Thyroid gland (tissue), 4 donors: ENCODE measurements at regions not wholly inside any gene's neighbourhood (a gene's known extent, or its start where the extent isn't known, plus 50 kb on each side); places are given as distances from the start of the nearest gene placed in this dataset.

ENCODE experiments used
- DNase-seq, 2 donors: peaks; one replicate each; pipeline ENCODE4 v3.0.0-alpha.2; 2019
- H3K27ac ChIP-seq, 3 donors: fragments of 200-600 bp; sonication (generic); 1 replicate in 2 of 3; 2 replicates in 1 of 3; pipeline ENCODE4 v1.5.1; 2016 to 2019; ENCODE audit warnings: mild to moderate bottlenecking in 1 of 3, moderate library complexity in 1 of 3
- H3K27me3 ChIP-seq: fragments of 200-600 bp; sonication (generic); one replicate; pipeline ENCODE4 v1.5.1; 2019
- H3K36me3 ChIP-seq, 2 donors: fragments of 200-600 bp; sonication (generic); one replicate each; pipeline ENCODE4 v1.5.1; 2016 to 2019
- H3K4me1 ChIP-seq, 2 donors: fragments of 200-600 bp; sonication (generic); one replicate each; pipeline ENCODE4 v1.5.1; 2017 to 2019
- H3K4me3 ChIP-seq, 3 donors: fragments of 200-600 bp; sonication (generic); replicated peaks in 1 of 3; 1 replicate in 2 of 3; 2 replicates in 1 of 3; pipeline ENCODE4 v1.5.1; 2016; ENCODE audit warnings: mild to moderate bottlenecking in 1 of 3
- H3K9me3 ChIP-seq: fragments of 200-600 bp; sonication (generic); one replicate; pipeline ENCODE4 v1.5.1; 2017
- POLR2A ChIP-seq, 2 donors: fragments of 450-650 bp; IDR thresholded peaks; one replicate each; pipeline ENCODE4 v1.6.1; 2017; ENCODE audit warnings: antibody characterized with exemption in 2 of 2, mild to moderate bottlenecking in 2 of 2, moderate library complexity in 1 of 2
- WGBS, 2 donors: methylation state at CpG; one replicate each; pipeline ENCODE4 v1.1.5; 2017; 5-methylcytosine and 5-hydroxymethylcytosine counted together
- intact Hi-C: fragments of 100-400 bp; cut with DNase I; formaldehyde crosslinking; loops from one replicate; pipeline ENCODE4 v1.15.1; 2023
- TF ChIP-seq, protein P1 (sequence below), 6 experiments: fragments of 200-600 bp in 3 of 6; fragments of 450-650 bp in 3 of 6; sonication (generic) in 3 of 6; IDR thresholded peaks; one replicate each; pipeline ENCODE4 v1.5.1; 2016 to 2019; ENCODE audit warnings: antibody characterized with exemption in 6 of 6, mild to moderate bottlenecking in 2 of 6, inconsistent platforms in 1 of 6, moderate library complexity in 1 of 6

GRCh38 chr13:50352720-50353480, 337.7 kb downstream of the KCNRG start:
- Histone ChIP-seq H3K36me3 (no peaks in the 10 kb centered on the region), H3K9me3 (no peaks in the 10 kb centered on the region), H3K27me3 (no peaks in the 10 kb centered on the region), H3K4me1 (peaks cover 23 to 29% of the 10 kb centered on the region in 2 donors), H3K27ac (peak overlapping the region in 1 of 3 donors; percentile 33), H3K4me3 (no peak overlapping the region)
- TF ChIP-seq, protein P1, sequence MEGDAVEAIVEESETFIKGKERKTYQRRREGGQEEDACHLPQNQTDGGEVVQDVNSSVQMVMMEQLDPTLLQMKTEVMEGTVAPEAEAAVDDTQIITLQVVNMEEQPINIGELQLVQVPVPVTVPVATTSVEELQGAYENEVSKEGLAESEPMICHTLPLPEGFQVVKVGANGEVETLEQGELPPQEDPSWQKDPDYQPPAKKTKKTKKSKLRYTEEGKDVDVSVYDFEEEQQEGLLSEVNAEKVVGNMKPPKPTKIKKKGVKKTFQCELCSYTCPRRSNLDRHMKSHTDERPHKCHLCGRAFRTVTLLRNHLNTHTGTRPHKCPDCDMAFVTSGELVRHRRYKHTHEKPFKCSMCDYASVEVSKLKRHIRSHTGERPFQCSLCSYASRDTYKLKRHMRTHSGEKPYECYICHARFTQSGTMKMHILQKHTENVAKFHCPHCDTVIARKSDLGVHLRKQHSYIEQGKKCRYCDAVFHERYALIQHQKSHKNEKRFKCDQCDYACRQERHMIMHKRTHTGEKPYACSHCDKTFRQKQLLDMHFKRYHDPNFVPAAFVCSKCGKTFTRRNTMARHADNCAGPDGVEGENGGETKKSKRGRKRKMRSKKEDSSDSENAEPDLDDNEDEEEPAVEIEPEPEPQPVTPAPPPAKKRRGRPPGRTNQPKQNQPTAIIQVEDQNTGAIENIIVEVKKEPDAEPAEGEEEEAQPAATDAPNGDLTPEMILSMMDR (IDR thresholded peaks at IDR 0.05) = no peak
- no peak for TF ChIP-seq POLR2A (IDR thresholded peaks at IDR 0.05)
- no peak for DNase-seq
- intact Hi-C loops = no loop called here
- 91 to 97% methylated on average over 2 of the region's 2 CpGs for WGBS, 2 donors

- H3K4me1 ChIP-seq = peaks cover 31 to 38% of the 10 kb centered on the region in 2 donors
- peak; percentile 35 to 42 for DNase-seq
- H3K36me3 ChIP-seq = no peaks in the 10 kb centered on the region
- intact Hi-C loops = no loop called here
- H3K27me3 ChIP-seq = no peaks in the 10 kb centered on the region
- no peak overlapping the region for H3K4me3 ChIP-seq
- TF ChIP-seq, protein P1 (IDR thresholded peaks at IDR 0.05) = no peak
- TF ChIP-seq POLR2A (IDR thresholded peaks at IDR 0.05) = no peak
- WGBS, 2 donors = 58 to 70% methylated on average over 3 of the region's 3 CpGs
- H3K27ac ChIP-seq = peak overlapping the region in 2 of 3 donors; percentile 32 to 33
- no peaks in the 10 kb centered on the region for H3K9me3 ChIP-seq
These were observed 338.6 kb downstream of the KCNRG start for GRCh38 chr13:50353651-50354415.

DNA sequence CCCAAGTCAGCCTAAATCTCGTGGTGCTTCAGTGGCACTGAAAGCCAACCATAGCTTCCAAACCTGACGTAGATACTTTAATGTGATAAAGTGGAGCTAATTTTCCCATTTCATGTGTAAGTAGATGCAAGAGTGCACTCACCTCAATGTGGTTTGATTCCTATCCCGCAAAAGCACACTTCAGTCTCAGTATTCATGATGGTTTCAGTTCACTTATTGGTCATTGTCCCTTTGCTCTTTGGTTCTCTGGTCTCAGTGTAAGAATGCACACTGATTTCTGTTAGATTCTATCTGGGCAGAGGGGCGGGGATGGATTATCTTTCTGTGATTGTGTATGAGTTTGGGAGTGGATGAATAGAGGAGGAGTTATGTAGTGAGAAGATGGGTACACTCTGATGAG, 340.6 kb downstream of the KCNRG start:
- no peak for DNase-seq
- peaks cover 31 to 39% of the 10 kb centered on the region in 2 donors for H3K4me1 ChIP-seq
- no peaks in the 10 kb centered on the region for H3K36me3 ChIP-seq
- intact Hi-C loops = no loop called here
- no peak for TF ChIP-seq POLR2A (IDR thresholded peaks at IDR 0.05)
- TF ChIP-seq, protein P1 (IDR thresholded peaks at IDR 0.05) = no peak
- no peak overlapping the region for H3K4me3 ChIP-seq
- H3K27me3 ChIP-seq = no peaks in the 10 kb centered on the region
- WGBS, 2 donors = 92 to 93% methylated on average over 4 of the region's 4 CpGs
- H3K9me3 ChIP-seq = no peaks in the 10 kb centered on the region
- no peak overlapping the region for H3K27ac ChIP-seq

DNA sequence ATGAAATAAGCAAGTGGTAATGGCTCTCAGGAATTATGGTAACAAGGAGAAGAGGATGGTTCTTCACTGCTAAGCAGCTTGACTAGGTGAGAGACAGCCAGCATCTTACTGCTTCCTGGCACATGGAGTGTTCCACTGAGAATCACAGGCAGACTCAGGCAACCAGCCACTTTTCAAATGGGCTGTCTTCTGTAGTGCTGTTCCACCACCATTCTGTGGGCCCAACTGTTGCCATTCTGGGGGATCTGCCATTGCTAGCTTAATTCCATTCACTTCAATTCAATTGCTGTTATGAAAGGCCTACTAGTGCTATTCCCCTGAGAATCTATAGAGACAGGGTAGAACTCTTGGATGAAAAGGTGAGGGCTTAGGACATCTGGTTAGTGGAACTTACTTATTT, 341.9 kb downstream of the KCNRG start:
- intact Hi-C loops = no loop called here
- no peaks in the 10 kb centered on the region for H3K9me3 ChIP-seq
- no peak for DNase-seq
- H3K27me3 ChIP-seq = no peaks in the 10 kb centered on the region
- H3K27ac ChIP-seq = no peak overlapping the region
- H3K4me3 ChIP-seq = no peak overlapping the region
- no peaks in the 10 kb centered on the region for H3K36me3 ChIP-seq
- peaks cover 31 to 39% of the 10 kb centered on the region in 2 donors for H3K4me1 ChIP-seq
- TF ChIP-seq, protein P1 (IDR thresholded peaks at IDR 0.05) = no peak
- TF ChIP-seq POLR2A (IDR thresholded peaks at IDR 0.05) = no peak

DNA sequence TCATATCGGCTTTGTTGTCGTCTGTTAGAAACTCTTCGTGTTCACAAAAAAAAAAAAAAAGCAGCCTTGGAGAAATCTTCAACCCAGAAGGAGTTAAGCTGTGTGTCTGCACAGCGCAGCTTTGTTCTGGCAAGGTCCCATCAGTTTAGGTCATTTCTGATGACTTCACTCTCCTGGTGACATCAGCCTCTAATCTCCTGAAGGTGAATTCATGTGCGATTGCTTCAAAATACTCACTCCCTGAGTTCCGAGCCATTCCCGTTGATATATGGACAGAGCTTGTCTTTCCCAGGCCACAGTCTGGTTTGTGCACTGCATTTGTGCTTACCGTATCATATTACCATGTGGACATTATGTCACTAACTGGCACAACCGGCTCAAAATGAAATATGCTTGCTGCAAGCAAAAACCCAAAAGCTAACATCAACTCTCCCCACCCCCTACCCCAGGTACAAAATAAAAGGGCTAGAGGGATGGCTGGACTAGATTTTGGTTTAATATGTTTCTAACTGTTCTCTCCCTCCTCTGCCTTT, 342.4 kb downstream of the KCNRG start:
- 63 to 66% methylated on average over 9 of the region's 9 CpGs for WGBS, 2 donors
- Histone ChIP-seq H3K4me1 (peaks cover 31 to 39% of the 10 kb centered on the region in 2 donors), H3K36me3 (no peaks in the 10 kb centered on the region), H3K27ac (no peak overlapping the region), H3K9me3 (no peaks in the 10 kb centered on the region), H3K4me3 (no peak overlapping the region), H3K27me3 (no peaks in the 10 kb centered on the region)
- intact Hi-C loops = no loop called here
- TF ChIP-seq POLR2A (IDR thresholded peaks at IDR 0.05) = no peak
- TF ChIP-seq, protein P1 (IDR thresholded peaks at IDR 0.05) = no peak
- DNase-seq = no peak
